ENCODE measurements at regions not wholly inside any gene's neighbourhood (a gene's known extent, or its start where the extent isn't known, plus 50 kb on each side); places are given as distances from the start of the nearest gene placed in this dataset.

- H3K27me3 ChIP-seq (replicated peaks in 1 of 4; ENCODE audit: control extremely low read depth in 1 of 4, control insufficient read depth in 3 of 4, insufficient read depth in 4 of 4, low read length in 3 of 4): no peaks in the 10 kb centered on the region
- WGBS (ENCODE audit: insufficient coverage): no CpG with 5 or more reads among the region's 2 CpGs
- ATAC-seq (ENCODE audit: low read depth) (no peak), DNase-seq (no peak)
- ChIA-PET CTCF (no interaction called here), POLR2A (no interaction called here)
- no peaks in the 10 kb centered on the region for H3K4me1 ChIP-seq (ENCODE audit: control insufficient read depth in 2 of 2, insufficient read depth in 2 of 2, low read length in 2 of 2)
- no peak overlapping the region for H3K27ac Mint-ChIP-seq
- H3K27me3 Mint-ChIP-seq: no peaks in the 10 kb centered on the region
- H4K20me1 ChIP-seq (ENCODE audit: control insufficient read depth, insufficient read depth, low read length, poor library complexity, severe bottlenecking): no peaks in the 10 kb centered on the region
- H3K27ac ChIP-seq (ENCODE audit: low read length in 2 of 2): no peak overlapping the region
- no peak overlapping the region for H3K4me2 ChIP-seq (replicated peaks; ENCODE audit: low read depth, low read length, poor library complexity, severe bottlenecking)
- no peaks in the 10 kb centered on the region for H3K9me3 Mint-ChIP-seq (ENCODE audit: insufficient read depth)
- no peak overlapping the region for H3K4me3 Mint-ChIP-seq
- no peak overlapping the region for H3K4me3 ChIP-seq (ENCODE audit: control extremely low read depth in 1 of 5, extremely low read depth in 1 of 5, insufficient read depth in 1 of 5, low read depth in 2 of 5, low read length in 4 of 5)
- no peaks in the 10 kb centered on the region for H3K79me2 ChIP-seq (ENCODE audit: control insufficient read depth, insufficient read depth, low read length)
- no peaks in the 10 kb centered on the region for H3K36me3 ChIP-seq (replicated peaks in 1 of 2; ENCODE audit: control extremely low read depth in 1 of 2, control insufficient read depth in 1 of 2, extremely low read depth in 1 of 2, insufficient read depth in 2 of 2, low read length in 1 of 2)
- no peak overlapping the region for H3K9ac ChIP-seq (ENCODE audit: low read length)
- peaks cover 0 to 2% (median 0%) of the 10 kb centered on the region in 3 donors for H3K9me3 ChIP-seq (ENCODE audit: control extremely low read depth in 1 of 3, control insufficient read depth in 2 of 3, insufficient read depth in 1 of 3, low read length in 2 of 3)
- no peak for TF ChIP-seq CTCF (IDR thresholded peaks at IDR 0.05)
- TF ChIP-seq EZH2 (IDR thresholded peaks at IDR 0.05; ENCODE audit: borderline replicate concordance, insufficient read depth, low read depth, low read length, poor library complexity, severe bottlenecking): no peak
- H2AFZ ChIP-seq (ENCODE audit: insufficient read depth, low read depth, low read length, poor library complexity, severe bottlenecking): no peak overlapping the region
- no peaks in the 10 kb centered on the region for H3K4me1 Mint-ChIP-seq
- intact Hi-C loops (cut with micrococcal nuclease): no loop called here
Observed at GRCh38 chr3:163915280-163915679, 1163.0 kb downstream of the SI start.

GRCh38 chr3:163914567-163914966, 1163.7 kb downstream of the SI start:
- no peak overlapping the region for H3K4me3 ChIP-seq (ENCODE audit: control extremely low read depth in 1 of 5, extremely low read depth in 1 of 5, insufficient read depth in 1 of 5, low read depth in 2 of 5, low read length in 4 of 5)
- Mint-ChIP-seq H3K4me1 (no peaks in the 10 kb centered on the region), H3K9me3 (ENCODE audit: insufficient read depth) (no peaks in the 10 kb centered on the region), H3K27ac (no peak overlapping the region), H3K27me3 (no peaks in the 10 kb centered on the region), H3K4me3 (no peak overlapping the region)
- TF ChIP-seq CTCF (IDR thresholded peaks at IDR 0.05): no peak
- TF ChIP-seq EZH2 (IDR thresholded peaks at IDR 0.05; ENCODE audit: borderline replicate concordance, insufficient read depth, low read depth, low read length, poor library complexity, severe bottlenecking): no peak
- H3K27me3 ChIP-seq (replicated peaks in 1 of 4; ENCODE audit: control extremely low read depth in 1 of 4, control insufficient read depth in 3 of 4, insufficient read depth in 4 of 4, low read length in 3 of 4): no peaks in the 10 kb centered on the region
- ChIA-PET CTCF (no interaction called here), POLR2A (no interaction called here)
- no peak overlapping the region for H3K9ac ChIP-seq (ENCODE audit: low read length)
- no CpG with 5 or more reads among the region's 1 CpG for WGBS (ENCODE audit: insufficient coverage)
- no peaks in the 10 kb centered on the region for H3K4me1 ChIP-seq (ENCODE audit: control insufficient read depth in 2 of 2, insufficient read depth in 2 of 2, low read length in 2 of 2)
- no peak for ATAC-seq (ENCODE audit: low read depth)
- H2AFZ ChIP-seq (ENCODE audit: insufficient read depth, low read depth, low read length, poor library complexity, severe bottlenecking): no peak overlapping the region
- no peak for DNase-seq
- no peak overlapping the region for H3K4me2 ChIP-seq (replicated peaks; ENCODE audit: low read depth, low read length, poor library complexity, severe bottlenecking)
- H3K27ac ChIP-seq (ENCODE audit: low read length in 2 of 2): no peak overlapping the region
- no peaks in the 10 kb centered on the region for H4K20me1 ChIP-seq (ENCODE audit: control insufficient read depth, insufficient read depth, low read length, poor library complexity, severe bottlenecking)
- H3K36me3 ChIP-seq (replicated peaks in 1 of 2; ENCODE audit: control extremely low read depth in 1 of 2, control insufficient read depth in 1 of 2, extremely low read depth in 1 of 2, insufficient read depth in 2 of 2, low read length in 1 of 2): no peaks in the 10 kb centered on the region
- intact Hi-C loops (cut with micrococcal nuclease): no loop called here
- H3K79me2 ChIP-seq (ENCODE audit: control insufficient read depth, insufficient read depth, low read length): no peaks in the 10 kb centered on the region
- H3K9me3 ChIP-seq (ENCODE audit: control extremely low read depth in 1 of 3, control insufficient read depth in 2 of 3, insufficient read depth in 1 of 3, low read length in 2 of 3): peaks cover 0 to 2% (median 0%) of the 10 kb centered on the region in 3 donors

Measured in B cell (primary cell).